ENCODE measurements at regions not wholly inside any gene's neighbourhood (a gene's known extent, or its start where the extent isn't known, plus 50 kb on each side); places are given as distances from the start of the nearest gene placed in this dataset.

- TF ChIP-seq ZNF623 (tag by site-specific recombination; IDR thresholded peaks at IDR 0.05) (no peak), CTCF (tag by site-specific recombination; IDR thresholded peaks at IDR 0.05) (no peak), ATF2 (tag by site-specific recombination; IDR thresholded peaks at IDR 0.05; ENCODE audit: low read depth) (no peak), ZNF274 (IDR thresholded peaks at IDR 0.05; ENCODE audit: low read length) (no peak), ZNF274 (tag by site-specific recombination; IDR thresholded peaks at IDR 0.05; ENCODE audit: borderline replicate concordance) (no peak), OVOL3 (tag by site-specific recombination; IDR thresholded peaks at IDR 0.05) (no peak), ZNF121 (tag by site-specific recombination; IDR thresholded peaks at IDR 0.05) (no peak), SETDB1 (IDR thresholded peaks at IDR 0.05; ENCODE audit: insufficient read length, low read length) (no peak), ZNF747 (tag by site-specific recombination; IDR thresholded peaks at IDR 0.05) (no peak), ZNF292 (tag by site-specific recombination; IDR thresholded peaks at IDR 0.05; ENCODE audit: borderline replicate concordance, low read depth) (no peak), ZBTB48 (tag by site-specific recombination; IDR thresholded peaks at IDR 0.05) (no peak)
- TF ChIP-seq, protein P1, sequence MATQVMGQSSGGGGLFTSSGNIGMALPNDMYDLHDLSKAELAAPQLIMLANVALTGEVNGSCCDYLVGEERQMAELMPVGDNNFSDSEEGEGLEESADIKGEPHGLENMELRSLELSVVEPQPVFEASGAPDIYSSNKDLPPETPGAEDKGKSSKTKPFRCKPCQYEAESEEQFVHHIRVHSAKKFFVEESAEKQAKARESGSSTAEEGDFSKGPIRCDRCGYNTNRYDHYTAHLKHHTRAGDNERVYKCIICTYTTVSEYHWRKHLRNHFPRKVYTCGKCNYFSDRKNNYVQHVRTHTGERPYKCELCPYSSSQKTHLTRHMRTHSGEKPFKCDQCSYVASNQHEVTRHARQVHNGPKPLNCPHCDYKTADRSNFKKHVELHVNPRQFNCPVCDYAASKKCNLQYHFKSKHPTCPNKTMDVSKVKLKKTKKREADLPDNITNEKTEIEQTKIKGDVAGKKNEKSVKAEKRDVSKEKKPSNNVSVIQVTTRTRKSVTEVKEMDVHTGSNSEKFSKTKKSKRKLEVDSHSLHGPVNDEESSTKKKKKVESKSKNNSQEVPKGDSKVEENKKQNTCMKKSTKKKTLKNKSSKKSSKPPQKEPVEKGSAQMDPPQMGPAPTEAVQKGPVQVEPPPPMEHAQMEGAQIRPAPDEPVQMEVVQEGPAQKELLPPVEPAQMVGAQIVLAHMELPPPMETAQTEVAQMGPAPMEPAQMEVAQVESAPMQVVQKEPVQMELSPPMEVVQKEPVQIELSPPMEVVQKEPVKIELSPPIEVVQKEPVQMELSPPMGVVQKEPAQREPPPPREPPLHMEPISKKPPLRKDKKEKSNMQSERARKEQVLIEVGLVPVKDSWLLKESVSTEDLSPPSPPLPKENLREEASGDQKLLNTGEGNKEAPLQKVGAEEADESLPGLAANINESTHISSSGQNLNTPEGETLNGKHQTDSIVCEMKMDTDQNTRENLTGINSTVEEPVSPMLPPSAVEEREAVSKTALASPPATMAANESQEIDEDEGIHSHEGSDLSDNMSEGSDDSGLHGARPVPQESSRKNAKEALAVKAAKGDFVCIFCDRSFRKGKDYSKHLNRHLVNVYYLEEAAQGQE (tag by site-specific recombination; IDR thresholded peaks at IDR 0.05): no peak
- TF ChIP-seq, protein P2, sequence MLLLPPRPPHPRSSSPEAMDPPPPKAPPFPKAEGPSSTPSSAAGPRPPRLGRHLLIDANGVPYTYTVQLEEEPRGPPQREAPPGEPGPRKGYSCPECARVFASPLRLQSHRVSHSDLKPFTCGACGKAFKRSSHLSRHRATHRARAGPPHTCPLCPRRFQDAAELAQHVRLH (tag by site-specific recombination; IDR thresholded peaks at IDR 0.05): no peak
Measured at GRCh38 chr22:48099671-48100070, 1337.2 kb downstream of the TBC1D22A start.
